Retinal pigment epithelial cell (primary cell): ENCODE measurements at regions not wholly inside any gene's neighbourhood (a gene's known extent, or its start where the extent isn't known, plus 50 kb on each side); places are given as distances from the start of the nearest gene placed in this dataset.

ENCODE experiments used
- DNase-seq: peaks from one replicate; pipeline ENCODE4 v3.0.0-alpha.2; 2010; ENCODE audit warnings: low read depth
- H3K4me3 ChIP-seq: 2 replicates; pipeline ENCODE4 v1.5.1; 2011; ENCODE audit warnings: mild to moderate bottlenecking, low read length, control low read depth, moderate library complexity
- CTCF ChIP-seq: conservative IDR thresholded peaks from 2 replicates; pipeline ENCODE4 v1.5.1; 2011; ENCODE audit warnings: low read depth, low read length, control low read depth, inconsistent platforms

GRCh38 chr6:92023410-92023966 is 1395.9 kb downstream of the EPHA7 start:
- no peak for DNase-seq
- H3K4me3 ChIP-seq, result no peak overlapping the region
- no peak for TF ChIP-seq CTCF

- no peak for TF ChIP-seq CTCF
- H3K4me3 ChIP-seq, result no peak overlapping the region
- no peak for DNase-seq
Observed at GRCh38 chr6:92011681-92012245, 1407.6 kb downstream of the EPHA7 start.

GRCh38 chr6:92008757-92009502 is 1410.4 kb downstream of the EPHA7 start:
- no peak for DNase-seq
- no peak for TF ChIP-seq CTCF
- no peak overlapping the region for H3K4me3 ChIP-seq

GRCh38 chr6:92000112-92000511 is 1413.2 kb upstream of the MAP3K7 start:
- no peak for DNase-seq
- TF ChIP-seq CTCF, result no peak
- H3K4me3 ChIP-seq, result no peak overlapping the region

GRCh38 chr6:91994787-91995186 is 1407.9 kb upstream of the MAP3K7 start:
- no peak overlapping the region for H3K4me3 ChIP-seq
- TF ChIP-seq CTCF, result no peak
- no peak for DNase-seq

- no peak for DNase-seq
- no peak for TF ChIP-seq CTCF
Observed at GRCh38 chr6:91982559-91982958, 1395.7 kb upstream of the MAP3K7 start.

GRCh38 chr6:91976797-91977196 is 1389.9 kb upstream of the MAP3K7 start:
- no peak overlapping the region for H3K4me3 ChIP-seq
- DNase-seq, result no peak
- no peak for TF ChIP-seq CTCF

More at GRCh38 chr6:91982559-91982958, 1395.7 kb upstream of the MAP3K7 start:
- no peak overlapping the region for H3K4me3 ChIP-seq
